DND-41 (cell line): ENCODE measurements at regions not wholly inside any gene's neighbourhood (a gene's known extent, or its start where the extent isn't known, plus 50 kb on each side); places are given as distances from the start of the nearest gene placed in this dataset.

Source experiments
- ATAC-seq: fragments of 200-7000 bp; cut with Tn5 transposase; 3 replicates; pipeline ENCODE4 v1.9.1; 2021; ENCODE audit warnings: low read depth; ENCODE audit not compliant: insufficient read depth
- DNase-seq: peaks from one replicate; pipeline ENCODE4 v3.0.0-alpha.2; 2020
- H2AFZ ChIP-seq: 2 replicates; pipeline ENCODE4 v1.6.0; 2012; ENCODE audit warnings: low read depth, low read length
- H3K27ac ChIP-seq: 2 replicates; pipeline ENCODE4 v1.5.1; 2012; ENCODE audit warnings: low read length, inconsistent platforms
- H3K27me3 ChIP-seq: fragments of 200-600 bp; sonication (generic); 2 replicates; pipeline ENCODE4 v1.6.0; 2012; ENCODE audit warnings: low read length, mild to moderate bottlenecking, inconsistent platforms; ENCODE audit not compliant: insufficient read depth, poor library complexity
- H3K36me3 ChIP-seq: 2 replicates; pipeline ENCODE4 v1.5.1; 2012; ENCODE audit warnings: low read length, inconsistent platforms; ENCODE audit not compliant: insufficient read depth
- H3K4me1 ChIP-seq: 2 replicates; pipeline ENCODE4 v1.5.1; 2012; ENCODE audit warnings: mild to moderate bottlenecking, low read length; ENCODE audit not compliant: insufficient read depth
- H3K4me2 ChIP-seq: 2 replicates; pipeline ENCODE4 v1.6.0; 2012; ENCODE audit warnings: mild to moderate bottlenecking, moderate library complexity, low read length, inconsistent platforms; ENCODE audit not compliant: insufficient read depth
- H3K4me3 ChIP-seq, 2 experiments: fragments of 200-600 bp in 1 of 2; shearing (Covaris generic) in 1 of 2; 2 replicates each; pipeline ENCODE4 v1.5.1; 2012 to 2016; ENCODE audit warnings: inconsistent platforms in 2 of 2, low read length in 2 of 2, mild to moderate bottlenecking in 2 of 2, low read depth in 1 of 2, moderate library complexity in 1 of 2
- H3K79me2 ChIP-seq: 2 replicates; pipeline ENCODE4 v1.6.0; 2012; ENCODE audit warnings: low read length, inconsistent platforms; ENCODE audit not compliant: insufficient read depth
- H3K9ac ChIP-seq: 2 replicates; pipeline ENCODE4 v1.6.0; 2012; ENCODE audit warnings: low read depth, mild to moderate bottlenecking, inconsistent platforms, low read length, moderate library complexity
- H3K9me3 ChIP-seq: 2 replicates; pipeline ENCODE4 v1.5.1; 2012; ENCODE audit warnings: low read length, moderate library complexity, mild to moderate bottlenecking, inconsistent platforms; ENCODE audit not compliant: insufficient read depth, severe bottlenecking
- H4K20me1 ChIP-seq: 2 replicates; pipeline ENCODE4 v1.6.0; 2012; ENCODE audit warnings: low read length; ENCODE audit not compliant: insufficient read depth
- EZH2 ChIP-seq: IDR thresholded peaks from 3 replicates; pipeline ENCODE4 v1.6.1; 2012; ENCODE audit warnings: borderline replicate concordance, low read depth, mild to moderate bottlenecking, moderate library complexity, low read length, inconsistent platforms; ENCODE audit not compliant: severe bottlenecking
- TF ChIP-seq, protein P1 (sequence below): IDR thresholded peaks from 2 replicates; pipeline ENCODE4 v1.5.1; 2012; ENCODE audit warnings: borderline replicate concordance, low read length, moderate library complexity, mild to moderate bottlenecking; ENCODE audit not compliant: poor library complexity, severe bottlenecking; ENCODE audit errors: extremely low read depth

DNA sequence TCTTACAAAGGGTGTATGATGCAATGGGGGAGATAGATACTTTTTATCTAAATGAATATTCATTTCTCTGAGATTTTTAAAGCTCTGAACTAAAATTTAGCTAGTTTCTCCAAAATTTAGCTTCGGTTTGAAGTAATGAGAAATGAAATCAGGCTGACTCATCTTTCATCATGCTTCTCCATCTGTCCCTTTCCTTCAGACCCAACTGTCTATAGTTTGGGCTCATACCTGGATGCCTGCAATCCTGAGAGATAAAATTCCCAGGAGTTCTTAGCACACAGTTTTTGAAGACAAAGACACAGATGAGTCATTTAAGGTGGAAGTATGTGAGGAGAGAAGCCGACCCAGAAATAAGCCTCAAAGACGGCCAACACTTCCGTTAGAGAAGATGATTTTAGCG, 336.4 kb upstream of the CDH20 start:
- Histone ChIP-seq H3K4me1 (no peaks in the 10 kb centered on the region), H3K9ac (no peak overlapping the region), H3K4me2 (no peak overlapping the region), H3K27me3 (no peaks in the 10 kb centered on the region), H3K9me3 (no peaks in the 10 kb centered on the region), H3K36me3 (no peaks in the 10 kb centered on the region), H3K4me3 (no peak overlapping the region), H3K79me2 (no peaks in the 10 kb centered on the region), H2AFZ (no peak overlapping the region), H4K20me1 (no peaks in the 10 kb centered on the region), H3K27ac (no peak overlapping the region)
- DNase-seq (no peak), ATAC-seq (no peak)
- TF ChIP-seq EZH2 = no peak
- TF ChIP-seq, protein P1, sequence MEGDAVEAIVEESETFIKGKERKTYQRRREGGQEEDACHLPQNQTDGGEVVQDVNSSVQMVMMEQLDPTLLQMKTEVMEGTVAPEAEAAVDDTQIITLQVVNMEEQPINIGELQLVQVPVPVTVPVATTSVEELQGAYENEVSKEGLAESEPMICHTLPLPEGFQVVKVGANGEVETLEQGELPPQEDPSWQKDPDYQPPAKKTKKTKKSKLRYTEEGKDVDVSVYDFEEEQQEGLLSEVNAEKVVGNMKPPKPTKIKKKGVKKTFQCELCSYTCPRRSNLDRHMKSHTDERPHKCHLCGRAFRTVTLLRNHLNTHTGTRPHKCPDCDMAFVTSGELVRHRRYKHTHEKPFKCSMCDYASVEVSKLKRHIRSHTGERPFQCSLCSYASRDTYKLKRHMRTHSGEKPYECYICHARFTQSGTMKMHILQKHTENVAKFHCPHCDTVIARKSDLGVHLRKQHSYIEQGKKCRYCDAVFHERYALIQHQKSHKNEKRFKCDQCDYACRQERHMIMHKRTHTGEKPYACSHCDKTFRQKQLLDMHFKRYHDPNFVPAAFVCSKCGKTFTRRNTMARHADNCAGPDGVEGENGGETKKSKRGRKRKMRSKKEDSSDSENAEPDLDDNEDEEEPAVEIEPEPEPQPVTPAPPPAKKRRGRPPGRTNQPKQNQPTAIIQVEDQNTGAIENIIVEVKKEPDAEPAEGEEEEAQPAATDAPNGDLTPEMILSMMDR = no peak

DNA sequence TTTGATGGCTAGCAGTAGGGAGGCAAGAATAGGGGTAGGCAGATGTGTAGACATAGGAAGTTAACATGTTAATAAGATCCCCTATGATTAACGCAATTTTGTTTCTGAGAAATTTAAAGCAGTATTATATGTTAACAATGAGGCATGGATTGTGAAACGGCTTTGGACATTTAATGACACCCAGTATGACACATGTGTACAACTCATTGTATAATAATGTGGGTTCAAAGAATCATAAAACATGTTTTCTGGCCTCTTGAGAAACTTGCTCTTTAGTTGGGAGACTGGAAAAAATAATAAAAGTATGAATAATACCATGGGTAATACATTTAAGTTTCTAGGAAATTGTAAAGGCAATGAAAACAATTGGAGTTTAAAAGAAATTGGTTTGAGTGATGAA, 332.1 kb upstream of the CDH20 start:
- no peaks in the 10 kb centered on the region for H3K36me3 ChIP-seq
- no peaks in the 10 kb centered on the region for H3K4me1 ChIP-seq
- H3K27ac ChIP-seq = no peak overlapping the region
- H3K9me3 ChIP-seq = no peaks in the 10 kb centered on the region
- no peak for TF ChIP-seq EZH2
- TF ChIP-seq, protein P1 = no peak
- no peaks in the 10 kb centered on the region for H4K20me1 ChIP-seq
- H3K9ac ChIP-seq = no peak overlapping the region
- DNase-seq = no peak
- no peak overlapping the region for H2AFZ ChIP-seq
- H3K4me2 ChIP-seq = no peak overlapping the region
- no peaks in the 10 kb centered on the region for H3K27me3 ChIP-seq
- H3K79me2 ChIP-seq = no peaks in the 10 kb centered on the region
- no peak overlapping the region for H3K4me3 ChIP-seq
- ATAC-seq = no peak

DNA sequence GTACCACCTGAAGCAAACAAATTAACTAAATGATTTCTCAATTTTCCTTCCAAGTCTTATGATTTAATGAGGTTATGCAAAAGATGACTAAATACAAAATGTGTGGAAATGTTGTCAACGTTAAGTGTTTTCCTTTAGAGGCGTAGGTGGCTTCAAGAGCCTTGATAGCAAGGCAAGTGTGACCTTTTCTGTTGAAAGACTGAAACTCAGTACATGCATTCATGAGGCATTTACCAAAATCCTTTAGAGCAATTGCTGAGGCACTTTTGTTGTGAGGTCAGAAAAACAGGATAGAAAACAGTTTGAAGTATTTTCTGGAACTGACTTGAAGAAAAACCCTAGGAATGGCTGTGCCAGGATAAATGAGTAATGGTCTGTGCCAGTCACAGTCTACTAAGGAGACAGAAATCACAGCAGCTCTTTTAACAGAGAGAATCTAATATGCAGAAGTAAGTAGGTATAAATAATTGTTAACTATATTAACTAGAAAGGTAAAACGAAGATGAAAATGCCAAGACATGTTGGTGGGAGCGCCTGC, 326.5 kb upstream of the CDH20 start:
- no peaks in the 10 kb centered on the region for H3K4me1 ChIP-seq
- H3K27me3 ChIP-seq = no peaks in the 10 kb centered on the region
- no peak for ATAC-seq
- H3K4me2 ChIP-seq = no peak overlapping the region
- no peaks in the 10 kb centered on the region for H3K79me2 ChIP-seq
- no peak overlapping the region for H3K4me3 ChIP-seq
- H3K9me3 ChIP-seq = no peaks in the 10 kb centered on the region
- H3K9ac ChIP-seq = no peak overlapping the region
- no peak for DNase-seq
- no peak overlapping the region for H2AFZ ChIP-seq
- H3K36me3 ChIP-seq = no peaks in the 10 kb centered on the region
- TF ChIP-seq, protein P1 = no peak
- no peak for TF ChIP-seq EZH2
- no peaks in the 10 kb centered on the region for H4K20me1 ChIP-seq
- H3K27ac ChIP-seq = no peak overlapping the region
